ENCODE measurements at regions not wholly inside any gene's neighbourhood (a gene's known extent, or its start where the extent isn't known, plus 50 kb on each side); places are given as distances from the start of the nearest gene placed in this dataset.
"Not testable (repeated sequence)": the region's sequence is repeated elsewhere in the genome, so short reads cannot be mapped to it uniquely, and the experiment has no call there.

DNA sequence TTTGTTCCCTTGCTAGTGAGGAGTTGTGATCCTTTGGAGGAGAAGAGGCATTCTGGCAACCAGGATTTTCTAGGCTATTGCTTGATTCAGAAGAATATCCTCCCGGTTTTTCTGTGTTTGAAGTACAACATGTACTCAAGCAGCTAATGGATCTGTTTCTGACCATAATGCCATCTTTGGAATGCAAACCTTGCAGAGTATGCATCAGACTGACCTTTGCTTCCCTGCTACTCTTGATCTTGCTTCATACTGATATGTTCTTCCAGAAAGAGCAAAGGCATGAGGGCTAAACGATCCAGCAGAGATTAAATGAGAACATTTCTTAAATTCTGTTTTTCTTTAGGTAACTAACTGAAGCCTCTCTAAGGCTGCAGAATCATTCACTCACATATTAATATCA is 265.4 kb upstream of the SLC7A11 start:
- intact Hi-C loops (cut with DNase I) = no loop called here
- no peak for DNase-seq (ENCODE audit: low spot score)

DNA sequence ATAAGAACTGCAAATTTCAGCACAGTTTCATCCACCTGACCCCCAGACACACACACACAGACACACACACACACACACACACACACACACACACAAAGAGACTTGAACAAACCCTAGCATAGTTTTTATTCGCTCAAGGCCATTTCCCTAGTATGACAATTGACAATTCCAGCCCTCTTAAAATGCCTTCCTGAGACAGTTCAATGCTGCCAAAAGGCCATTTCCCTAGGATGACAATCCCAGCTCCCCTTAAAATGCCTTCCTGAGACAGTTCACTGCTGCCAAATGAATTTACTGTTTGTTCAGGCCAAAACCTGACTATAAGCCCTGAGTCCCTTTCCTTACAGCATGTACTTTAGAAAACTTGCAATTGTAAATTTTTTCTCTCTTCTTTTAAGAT is 259.5 kb upstream of the SLC7A11 start:
- DNase-seq (ENCODE audit: low spot score) = no peak
- intact Hi-C loops (cut with DNase I) = no loop called here

DNA sequence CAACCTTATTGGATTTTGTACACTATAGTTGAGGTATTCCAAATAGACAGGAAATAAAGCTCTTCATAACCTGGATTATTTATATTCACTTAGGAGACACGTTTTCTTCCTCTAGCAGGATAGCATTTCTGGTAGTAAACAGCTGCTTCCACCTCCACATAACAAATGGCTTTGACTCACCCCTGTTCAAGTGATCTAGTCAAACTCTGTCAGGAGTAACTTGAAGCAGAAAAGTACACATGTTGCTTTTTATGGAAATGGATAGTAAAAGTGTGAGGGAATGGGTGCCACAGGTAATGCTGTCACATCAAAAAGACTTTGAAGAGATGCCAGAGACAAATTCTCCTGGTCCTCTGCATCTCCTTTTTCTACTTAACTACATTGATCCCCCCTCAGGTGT is 258.7 kb upstream of the SLC7A11 start:
- no peak for DNase-seq (ENCODE audit: low spot score)
- intact Hi-C loops (cut with DNase I) = no loop called here

DNA sequence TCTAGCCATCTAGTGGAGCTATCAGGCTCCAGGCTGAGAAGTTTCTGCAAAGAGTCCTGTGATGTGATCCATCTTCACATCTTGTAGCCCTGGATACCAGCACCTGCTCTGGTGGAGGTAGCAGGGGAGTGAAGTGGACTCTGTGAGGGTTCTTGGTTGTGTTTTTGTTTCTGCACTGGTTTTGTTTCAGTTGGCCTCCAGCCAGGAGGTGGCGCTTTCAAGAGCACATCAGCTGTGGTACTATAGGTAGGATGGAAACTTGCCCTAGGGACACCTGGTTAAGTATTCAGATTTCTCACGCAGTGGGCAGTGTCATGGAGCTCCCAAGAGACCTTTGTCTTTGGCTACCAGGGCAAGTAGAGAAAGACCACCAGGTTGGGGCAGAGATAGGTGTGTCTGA is 257.5 kb upstream of the SLC7A11 start:
- DNase-seq (ENCODE audit: low spot score) = no peak
- intact Hi-C loops (cut with DNase I) = no loop called here

DNA sequence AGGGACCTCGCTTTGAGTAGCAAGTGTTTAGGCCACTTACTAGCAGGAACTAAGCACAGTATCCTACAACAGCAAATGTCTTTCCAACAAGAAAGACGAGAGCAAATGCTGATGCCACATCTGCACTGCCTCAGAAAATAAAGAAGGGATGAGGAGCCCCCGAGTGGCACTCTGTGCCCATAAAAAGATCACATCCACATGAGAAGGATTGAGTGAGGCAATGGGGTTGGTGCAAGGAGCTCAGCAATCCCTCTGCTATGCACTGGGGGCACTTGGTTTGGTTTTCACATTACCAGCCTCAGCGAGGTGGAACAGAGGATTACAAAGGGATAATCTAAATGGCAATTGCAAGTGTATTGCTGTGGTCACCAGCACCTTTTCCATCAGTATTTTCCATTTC is 252.8 kb upstream of the SLC7A11 start:
- intact Hi-C loops (cut with DNase I) = no loop called here

DNA sequence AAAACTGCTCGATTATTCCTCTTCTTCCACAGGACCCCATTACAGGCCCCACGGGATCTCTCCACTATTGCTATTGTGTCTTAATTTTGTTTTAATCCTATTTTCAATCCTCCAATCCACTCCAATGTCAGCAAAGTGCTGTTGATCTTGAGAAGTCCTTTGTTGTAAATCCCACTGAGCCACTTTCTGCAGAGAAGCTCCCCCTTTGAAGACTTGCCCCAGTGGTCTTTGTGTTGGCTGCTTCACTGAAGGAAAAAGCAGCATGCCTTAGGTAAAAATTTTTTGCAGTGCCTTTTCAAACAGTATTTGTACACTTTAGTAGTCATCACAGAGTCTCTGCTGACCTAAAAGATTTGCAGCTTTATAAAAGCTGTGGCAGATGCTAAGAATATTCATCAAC is 252.0 kb upstream of the SLC7A11 start:
- no peak for DNase-seq (ENCODE audit: low spot score)
- intact Hi-C loops (cut with DNase I) = no loop called here

More for the DNA sequence above, 252.8 kb upstream of the SLC7A11 start:
- DNase-seq (ENCODE audit: low spot score) = no peak

DNA sequence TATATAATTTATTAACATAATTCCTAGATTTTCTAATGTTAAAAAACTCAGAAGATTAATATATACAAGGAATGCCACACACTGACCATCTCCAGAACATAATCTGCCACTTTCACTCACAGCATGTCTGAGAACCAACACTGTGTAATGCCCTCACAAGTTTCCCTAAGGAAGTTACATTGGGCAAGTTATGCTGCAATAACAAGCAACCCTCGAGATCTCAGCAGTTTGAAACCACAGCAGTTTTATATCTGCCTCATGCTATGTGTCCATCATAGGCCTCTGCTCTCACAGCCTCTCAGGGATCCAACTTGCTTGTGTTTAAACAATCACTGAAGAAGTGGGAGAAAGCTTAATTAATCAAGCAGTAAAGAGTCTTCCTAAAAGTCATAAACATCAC is 250.0 kb upstream of the SLC7A11 start:
- DNase-seq (ENCODE audit: low spot score) = no peak
- intact Hi-C loops (cut with DNase I) = no loop called here

DNA sequence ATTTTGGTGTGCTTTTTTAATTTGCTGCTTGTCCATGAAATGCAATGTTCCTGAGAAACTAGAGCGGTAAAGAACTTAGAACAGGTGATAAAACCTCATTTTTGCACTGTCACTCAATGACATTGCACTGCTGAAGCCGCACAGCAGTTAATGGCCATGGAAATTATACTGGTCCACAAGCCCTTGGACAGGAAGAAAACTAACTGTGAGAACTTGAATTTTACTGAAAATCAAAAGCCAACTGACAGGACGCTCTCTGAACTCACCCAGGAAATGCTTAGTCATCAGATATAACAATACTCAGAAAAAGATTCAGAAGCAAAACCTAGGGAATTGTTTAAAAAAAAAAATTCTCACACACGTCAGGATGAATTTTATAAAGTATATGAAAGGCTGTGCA is 246.4 kb upstream of the SLC7A11 start:
- DNase-seq (ENCODE audit: low spot score) = no peak
- intact Hi-C loops (cut with DNase I) = no loop called here

DNA sequence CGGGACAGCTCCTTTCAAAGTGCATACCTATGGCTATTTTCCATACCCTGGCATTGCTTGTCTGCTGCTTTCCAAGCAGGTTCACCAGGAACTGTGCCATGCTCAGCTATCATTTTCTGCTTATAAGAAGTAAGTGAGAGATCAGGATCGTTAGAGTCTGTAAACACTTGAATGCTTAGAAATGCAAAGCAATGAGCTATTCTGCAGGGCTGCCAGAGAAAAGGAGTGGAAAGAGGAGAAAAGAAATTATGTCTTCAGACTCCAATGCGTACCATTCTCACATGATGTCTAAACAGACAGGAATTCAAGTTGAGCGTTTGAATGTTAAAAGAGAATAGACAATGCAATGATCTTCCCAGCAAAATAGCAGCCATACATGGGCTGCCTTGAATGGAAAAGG is 245.5 kb upstream of the SLC7A11 start:
- intact Hi-C loops (cut with DNase I) = no loop called here
- no peak for DNase-seq (ENCODE audit: low spot score)

DNA sequence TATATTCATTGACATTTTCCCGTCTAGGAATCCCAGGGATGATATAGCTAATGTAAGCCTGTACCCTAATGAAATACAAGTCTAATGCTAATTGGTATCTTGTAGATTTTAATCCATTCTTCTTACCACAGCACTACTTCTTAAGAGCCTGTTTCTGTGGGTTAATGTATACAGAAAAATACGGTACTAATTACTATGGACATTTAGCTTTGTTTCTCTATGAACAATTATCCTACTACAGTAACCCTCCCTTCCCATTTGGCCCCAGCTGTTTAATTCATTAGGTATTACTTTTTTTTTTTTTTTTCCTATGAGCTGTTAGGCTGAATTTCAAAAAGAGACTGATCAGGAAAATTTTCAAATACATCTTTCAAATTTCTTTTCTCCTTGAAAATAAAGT is 245.1 kb upstream of the SLC7A11 start:
- intact Hi-C loops (cut with DNase I) = no loop called here
- DNase-seq (ENCODE audit: low spot score) = no peak

DNA sequence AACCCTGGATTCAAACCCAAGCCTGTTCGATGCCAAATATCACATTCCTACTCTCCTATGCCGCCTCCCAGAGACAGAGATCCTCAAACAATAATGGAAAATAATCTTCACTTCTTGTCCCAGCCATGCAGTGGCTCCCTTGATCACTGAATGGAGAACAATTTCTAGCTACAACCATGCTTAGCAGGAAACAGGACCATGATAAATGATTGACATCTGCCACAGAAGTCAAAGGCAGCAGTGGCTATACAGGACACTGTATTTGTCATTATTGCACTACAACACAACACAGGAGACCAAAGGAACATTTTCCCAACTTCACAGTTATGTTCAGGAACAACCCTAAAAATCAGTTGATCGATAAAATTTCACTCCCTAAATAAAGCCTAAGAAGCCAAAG is 243.3 kb upstream of the SLC7A11 start:
- no peak for DNase-seq (ENCODE audit: low spot score)
- intact Hi-C loops (cut with DNase I) = no loop called here

DNA sequence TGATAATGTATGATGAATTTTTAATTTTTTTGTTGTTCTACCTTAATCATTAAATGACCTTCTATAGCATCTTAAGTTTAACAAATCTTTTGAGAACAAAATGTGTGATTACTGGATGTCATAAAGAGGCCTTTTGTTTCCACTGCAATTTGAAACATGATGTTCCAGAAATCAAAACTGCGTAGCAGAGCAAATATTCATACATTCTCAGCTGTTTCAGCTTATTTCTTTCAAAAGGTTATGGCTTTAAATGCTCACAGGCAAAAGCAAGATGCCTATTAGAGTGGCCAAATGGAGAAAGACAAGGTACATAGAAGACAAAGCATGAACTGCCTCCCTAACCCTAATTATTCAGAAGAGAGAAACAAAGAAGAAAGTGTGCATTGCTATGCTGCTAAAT is 233.0 kb upstream of the SLC7A11 start:
- no peak for DNase-seq (ENCODE audit: low spot score)
- intact Hi-C loops (cut with DNase I) = no loop called here

DNA sequence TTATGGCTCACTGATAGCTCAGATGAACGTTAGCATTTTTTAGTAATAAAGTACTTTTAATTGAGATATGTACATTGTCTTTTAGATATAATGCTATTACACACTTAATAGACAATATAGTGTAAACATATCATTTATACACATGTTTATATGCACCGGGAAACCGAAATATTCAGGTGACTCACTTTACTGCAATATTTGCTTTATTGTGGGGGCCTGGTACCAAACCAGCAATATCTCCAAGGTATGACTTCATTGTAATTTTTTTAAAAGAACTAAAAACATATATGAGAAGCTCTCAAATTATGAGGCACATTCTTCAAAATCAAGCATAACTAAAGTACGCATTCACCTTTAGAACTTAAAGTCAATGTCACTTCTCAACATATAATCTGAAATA is 231.2 kb upstream of the SLC7A11 start:
- DNase-seq (ENCODE audit: low spot score) = no peak
- intact Hi-C loops (cut with DNase I) = no loop called here

DNA sequence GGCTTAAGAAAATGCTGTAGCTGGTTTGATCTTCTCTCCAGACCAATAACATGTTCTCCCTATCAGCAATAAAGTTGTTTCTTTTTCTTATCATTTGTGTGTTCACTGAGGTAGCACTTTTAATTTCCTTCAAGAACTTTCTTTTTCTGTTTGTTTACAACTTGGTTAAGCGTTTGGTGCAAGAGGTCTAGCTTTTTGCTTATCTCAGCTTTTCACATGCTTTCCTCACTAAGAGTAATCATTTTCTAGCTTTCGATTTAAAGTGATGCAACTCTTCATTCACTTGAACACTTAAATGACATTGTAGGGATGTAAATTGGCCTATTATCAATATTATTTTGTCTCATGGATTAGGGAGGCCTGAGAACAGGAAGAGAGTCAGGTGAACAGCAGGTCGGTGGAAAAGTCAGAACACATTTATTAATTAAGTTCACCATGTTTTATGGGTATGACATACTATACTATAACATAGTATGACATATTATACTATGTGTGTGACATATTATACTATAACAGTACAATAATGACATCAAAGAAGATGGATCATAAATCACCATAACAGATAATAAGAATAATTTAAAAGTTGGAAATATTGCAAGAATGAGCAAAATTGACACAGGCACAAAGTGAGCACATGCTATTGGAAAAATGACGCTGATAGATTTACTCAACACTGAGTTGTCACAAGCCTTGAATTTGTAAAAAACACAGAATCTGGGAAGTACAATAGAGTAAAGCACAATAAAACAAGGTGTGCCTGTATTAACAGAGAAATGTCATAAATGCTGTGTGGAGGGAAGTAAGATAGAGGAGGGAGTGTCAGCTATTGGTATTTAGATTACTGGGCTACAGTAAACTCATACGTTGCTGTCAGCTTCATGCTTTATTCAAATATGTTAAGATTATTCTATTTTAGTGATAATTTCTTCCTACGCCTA is 218.6 kb upstream of the SLC7A11 start:
- no peak for DNase-seq (ENCODE audit: low spot score)
- intact Hi-C loops (cut with DNase I) = no loop called here

DNA sequence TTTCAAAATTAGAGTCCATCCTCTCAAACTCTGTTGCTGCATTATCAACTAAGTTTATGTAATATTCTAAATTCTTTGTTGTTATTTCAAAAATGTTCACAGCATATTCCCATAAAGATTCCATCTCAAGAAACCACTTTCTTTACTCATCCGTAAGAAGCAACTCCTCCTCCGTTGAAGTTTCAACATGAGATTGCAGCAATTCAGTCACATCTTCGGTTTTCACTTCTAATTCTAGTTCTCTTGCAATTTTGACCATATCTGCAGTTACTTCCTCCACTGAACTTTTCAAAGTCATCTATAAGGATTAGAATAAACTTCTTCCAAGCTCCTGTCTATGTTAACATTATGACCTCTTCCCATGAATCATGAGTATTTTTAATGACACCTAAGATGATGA is 216.6 kb upstream of the SLC7A11 start:
- intact Hi-C loops (cut with DNase I) = no loop called here

DNA sequence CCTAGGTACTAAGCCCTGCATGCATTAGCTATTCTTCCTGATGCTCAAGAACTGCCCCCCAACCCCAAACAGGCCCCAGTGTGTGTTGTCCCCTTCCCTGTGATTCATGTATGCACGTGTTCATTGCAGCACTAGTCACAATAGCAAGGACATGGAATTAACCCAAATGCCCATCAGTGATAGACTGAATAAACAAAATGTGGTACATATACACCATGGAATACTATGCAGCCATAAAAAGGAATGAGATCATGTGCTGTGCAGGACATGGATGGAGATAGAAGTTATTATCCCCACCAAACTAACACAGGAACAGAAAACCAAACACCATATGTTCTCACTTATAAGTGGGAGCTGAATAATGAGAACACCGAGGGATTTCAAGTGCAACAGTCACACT is 214.2 kb upstream of the SLC7A11 start:
- intact Hi-C loops (cut with DNase I) = not testable (repeated sequence)

More for the DNA sequence above, 216.6 kb upstream of the SLC7A11 start:
- DNase-seq (ENCODE audit: low spot score) = no peak

DNA sequence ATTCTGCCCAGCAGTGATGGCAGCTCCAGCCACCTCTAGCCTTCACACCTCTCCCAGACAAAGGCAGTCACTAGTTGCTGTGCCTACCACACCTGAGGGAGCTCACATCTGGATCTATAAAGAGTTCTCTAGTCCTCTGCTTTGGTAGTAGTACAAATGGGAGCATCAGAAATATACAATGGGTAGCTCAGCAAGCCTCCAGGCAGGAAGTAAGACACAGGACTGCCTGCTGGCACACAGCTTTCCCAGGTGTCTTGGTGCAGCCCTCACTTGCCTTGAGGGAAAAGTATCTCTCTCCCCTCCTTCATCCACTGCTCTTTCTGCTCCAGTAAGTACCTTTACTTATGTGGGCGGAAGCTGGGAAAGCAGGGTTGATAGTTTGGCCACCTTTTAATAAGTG is 212.9 kb upstream of the SLC7A11 start:
- intact Hi-C loops (cut with DNase I) = no loop called here
- DNase-seq (ENCODE audit: low spot score) = no peak

More for the DNA sequence above, 214.2 kb upstream of the SLC7A11 start:
- DNase-seq (ENCODE audit: low spot score) = not testable (repeated sequence)

DNA sequence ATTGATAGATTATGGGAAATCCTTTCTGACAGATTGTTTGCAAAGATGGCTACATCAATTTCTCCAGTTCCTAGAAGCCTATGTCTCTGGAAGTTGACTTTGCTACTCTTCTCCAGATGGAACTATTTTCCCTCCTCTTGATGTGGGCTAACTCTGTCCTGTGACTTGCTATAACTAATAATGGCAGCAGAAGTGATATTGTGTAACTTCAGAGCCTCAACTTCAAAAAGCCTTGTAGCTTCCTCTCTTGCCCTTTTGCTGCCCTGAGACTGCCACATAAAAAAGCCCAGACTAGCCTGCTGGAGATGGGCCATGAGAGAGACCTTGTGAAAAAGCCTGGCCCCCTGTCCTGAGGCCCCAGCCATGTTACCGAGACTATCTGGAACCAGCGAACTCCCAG is 210.7 kb upstream of the SLC7A11 start:
- no peak for DNase-seq (ENCODE audit: low spot score)
- intact Hi-C loops (cut with DNase I) = no loop called here

DNA sequence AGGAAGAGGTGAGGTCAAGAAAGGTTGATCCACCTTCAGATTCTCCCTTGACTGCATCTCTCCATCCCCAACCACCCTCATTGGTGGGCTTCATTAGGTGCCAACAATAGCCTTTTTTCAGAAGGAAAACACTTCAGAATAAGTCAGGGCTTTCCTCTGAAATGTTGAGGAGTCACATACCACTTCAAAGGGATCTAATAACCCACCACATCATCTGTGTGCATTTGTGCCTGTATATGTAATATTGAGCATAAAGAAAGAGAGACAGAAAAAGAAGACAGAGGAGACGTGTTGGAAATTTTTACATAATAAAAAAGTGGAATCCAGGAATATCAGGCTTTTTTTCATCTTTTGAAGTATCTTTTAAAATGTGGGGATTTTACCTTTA is 209.1 kb upstream of the SLC7A11 start:
- intact Hi-C loops (cut with DNase I) = no loop called here
- DNase-seq (ENCODE audit: low spot score) = no peak

DNA sequence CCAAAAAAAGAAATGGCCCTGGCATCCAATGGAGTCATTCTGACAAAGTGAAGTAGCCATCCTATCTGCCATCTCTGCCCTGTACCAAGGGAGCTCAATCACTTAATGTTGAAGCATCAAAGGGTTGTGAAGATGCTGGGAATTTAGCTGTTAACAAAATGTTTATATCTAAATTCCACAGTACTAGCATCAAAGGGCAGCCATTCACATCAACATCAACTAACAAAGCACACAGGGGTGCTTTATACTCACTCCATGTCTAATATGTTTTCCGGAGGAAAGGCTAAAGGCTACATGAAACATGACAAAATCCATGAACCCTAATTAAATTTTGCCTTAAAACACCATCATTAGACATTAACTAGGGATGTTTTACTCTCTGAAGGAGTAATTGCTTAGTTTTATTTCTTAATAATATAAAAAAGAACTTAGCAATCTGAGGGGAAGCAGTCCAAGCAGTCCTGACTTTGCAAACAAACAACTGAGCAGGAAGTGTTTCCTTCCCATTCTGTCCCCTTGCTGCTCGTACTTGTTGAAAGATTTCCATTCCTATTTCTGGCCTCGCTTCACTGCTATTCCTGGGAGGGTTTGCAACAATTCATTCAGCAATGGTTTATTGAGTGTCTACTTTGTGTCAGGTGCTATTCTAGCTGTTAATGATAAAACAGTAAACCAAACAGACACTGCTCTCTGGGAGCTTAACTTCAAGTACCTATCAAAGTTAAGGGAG is 208.6 kb upstream of the SLC7A11 start:
- intact Hi-C loops (cut with DNase I) = no loop called here
- no peak for DNase-seq (ENCODE audit: low spot score)

DNA sequence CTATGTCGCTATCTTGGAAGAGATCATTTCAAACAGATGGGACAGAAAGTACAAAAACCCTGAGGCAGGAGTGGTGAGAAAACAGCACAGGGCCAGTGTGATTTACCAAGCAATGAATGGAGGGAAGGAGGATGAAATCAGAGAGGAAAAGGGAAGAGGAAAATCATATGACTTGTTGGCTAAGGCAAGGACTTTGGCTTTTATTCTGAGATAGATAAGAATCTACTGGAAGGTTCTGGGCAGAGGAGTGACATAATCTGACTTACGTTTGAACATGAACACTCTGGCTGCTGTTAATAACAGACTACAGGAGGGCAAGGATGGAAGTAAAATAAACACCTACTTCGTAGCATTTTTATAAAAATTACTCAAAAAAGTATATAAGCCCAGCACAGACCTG is 207.8 kb upstream of the SLC7A11 start:
- DNase-seq (ENCODE audit: low spot score) = no peak
- intact Hi-C loops (cut with DNase I) = no loop called here
